K562 (cell line): ENCODE measurements at regions not wholly inside any gene's neighbourhood (a gene's known extent, or its start where the extent isn't known, plus 50 kb on each side); places are given as distances from the start of the nearest gene placed in this dataset.
A peak's percentile ranks its signal among the peaks of the same experiment; 100 is the strongest.

Experiments used
- CBX5 ChIP-seq: IDR thresholded peaks from 2 replicates; pipeline ENCODE4 v1.6.1; 2014; ENCODE audit warnings: low read depth, borderline replicate concordance
- DPF2 ChIP-seq: fragments of 450-650 bp; IDR thresholded peaks from 2 replicates; pipeline ENCODE4 v1.6.1; 2016
- NCOA1 ChIP-seq: fragments of 450-650 bp; IDR thresholded peaks from 2 replicates; pipeline ENCODE4 v1.6.1; 2016; ENCODE audit warnings: low read depth
- YY1 ChIP-seq, 3 experiments: IDR thresholded peaks; 2 replicates each; pipeline ENCODE4 v1.6.1; 2011; ENCODE audit warnings: low read length in 2 of 3, mild to moderate bottlenecking in 2 of 3, moderate library complexity in 2 of 3, borderline replicate concordance in 1 of 3, control low read depth in 1 of 3, low read depth in 1 of 3; ENCODE audit not compliant: insufficient read depth in 3 of 3, insufficient replicate concordance in 2 of 3, control insufficient read depth in 1 of 3, insufficient read length in 1 of 3; ENCODE audit errors: extremely low read depth in 1 of 3
- TF ChIP-seq, protein P1 (sequence below): sonication (generic); formaldehyde crosslinking; IDR thresholded peaks from 2 replicates; pipeline ENCODE4 v1.8.1; 2022; ENCODE audit warnings: missing genetic modification reagents
- TF ChIP-seq, protein P2 (sequence below), 2 experiments: fragments of 450-650 bp in 1 of 2; sonication (generic) in 1 of 2; formaldehyde crosslinking in 1 of 2; IDR thresholded peaks in 1 of 2; conservative IDR thresholded peaks in 1 of 2; 2 replicates each; pipeline versions ENCODE4 v1.6.1 to v1.8.1; 2016 to 2023; ENCODE audit warnings: mild to moderate bottlenecking in 2 of 2, moderate library complexity in 2 of 2, inconsistent platforms in 1 of 2, missing genetic modification reagents in 1 of 2
- TF ChIP-seq, protein P3 (sequence below), 3 experiments: IDR thresholded peaks in 2 of 3; conservative IDR thresholded peaks in 1 of 3; 2 replicates each; pipeline ENCODE4 v1.5.1; 2011 to 2012; ENCODE audit warnings: low read length in 3 of 3, mild to moderate bottlenecking in 3 of 3, control low read depth in 2 of 3, improper control_type of control experiment in 1 of 3, inconsistent platforms in 1 of 3, low read depth in 1 of 3, mixed read lengths in 1 of 3, moderate library complexity in 1 of 3; ENCODE audit not compliant: insufficient read depth in 2 of 3
- TF ChIP-seq, protein P4 (sequence below): fragments of 250-450 bp; sonication (Bioruptor Pico); IDR thresholded peaks from 2 replicates; pipeline ENCODE4 v1.4.0; 2020; ENCODE audit warnings: mild to moderate bottlenecking
- TF ChIP-seq, protein P5 (sequence below): sonication (generic); formaldehyde crosslinking; IDR thresholded peaks from 2 replicates; pipeline ENCODE4 v1.8.0; 2022; ENCODE audit warnings: missing genetic modification reagents, mild to moderate bottlenecking, borderline replicate concordance

DNA sequence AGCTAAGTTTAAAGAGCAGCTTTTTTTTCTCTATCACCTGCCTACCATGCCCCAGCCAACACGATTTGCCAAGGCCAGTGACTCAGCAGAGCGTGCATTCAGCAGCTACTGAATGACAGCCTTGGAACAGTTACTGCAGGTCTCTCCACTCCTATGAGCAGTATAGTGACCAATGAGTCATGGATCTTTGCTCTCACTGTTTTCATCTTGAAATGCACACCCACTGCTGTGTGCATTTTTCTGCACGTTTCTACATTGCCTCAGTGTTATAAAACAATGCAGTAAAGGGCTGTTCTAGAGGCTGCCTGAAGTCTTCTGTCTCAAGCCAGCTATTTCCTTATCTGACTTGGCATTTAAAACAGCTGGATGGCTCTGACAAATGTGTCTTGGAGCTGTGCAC, 66.0 kb upstream of the C4orf54 start:
- TF ChIP-seq, protein P1, sequence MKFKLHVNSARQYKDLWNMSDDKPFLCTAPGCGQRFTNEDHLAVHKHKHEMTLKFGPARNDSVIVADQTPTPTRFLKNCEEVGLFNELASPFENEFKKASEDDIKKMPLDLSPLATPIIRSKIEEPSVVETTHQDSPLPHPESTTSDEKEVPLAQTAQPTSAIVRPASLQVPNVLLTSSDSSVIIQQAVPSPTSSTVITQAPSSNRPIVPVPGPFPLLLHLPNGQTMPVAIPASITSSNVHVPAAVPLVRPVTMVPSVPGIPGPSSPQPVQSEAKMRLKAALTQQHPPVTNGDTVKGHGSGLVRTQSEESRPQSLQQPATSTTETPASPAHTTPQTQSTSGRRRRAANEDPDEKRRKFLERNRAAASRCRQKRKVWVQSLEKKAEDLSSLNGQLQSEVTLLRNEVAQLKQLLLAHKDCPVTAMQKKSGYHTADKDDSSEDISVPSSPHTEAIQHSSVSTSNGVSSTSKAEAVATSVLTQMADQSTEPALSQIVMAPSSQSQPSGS (CRISPR knock-in tag), result no peak
- TF ChIP-seq, protein P2, sequence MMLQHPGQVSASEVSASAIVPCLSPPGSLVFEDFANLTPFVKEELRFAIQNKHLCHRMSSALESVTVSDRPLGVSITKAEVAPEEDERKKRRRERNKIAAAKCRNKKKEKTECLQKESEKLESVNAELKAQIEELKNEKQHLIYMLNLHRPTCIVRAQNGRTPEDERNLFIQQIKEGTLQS (IDR thresholded peaks at IDR 0.05), result peak; percentile 86
- TF ChIP-seq, protein P2 (CRISPR knock-in tag; conservative IDR thresholded peaks at IDR 0.05), result no peak
- TF ChIP-seq YY1 (IDR thresholded peaks at IDR 0.05; ENCODE audit: borderline replicate concordance in 1 of 3, control insufficient read depth in 1 of 3, extremely low read depth in 1 of 3, insufficient read depth in 3 of 3, insufficient read length in 1 of 3, insufficient replicate concordance in 2 of 3, low read depth in 1 of 3, low read length in 2 of 3), result no peak
- TF ChIP-seq, protein P3, sequence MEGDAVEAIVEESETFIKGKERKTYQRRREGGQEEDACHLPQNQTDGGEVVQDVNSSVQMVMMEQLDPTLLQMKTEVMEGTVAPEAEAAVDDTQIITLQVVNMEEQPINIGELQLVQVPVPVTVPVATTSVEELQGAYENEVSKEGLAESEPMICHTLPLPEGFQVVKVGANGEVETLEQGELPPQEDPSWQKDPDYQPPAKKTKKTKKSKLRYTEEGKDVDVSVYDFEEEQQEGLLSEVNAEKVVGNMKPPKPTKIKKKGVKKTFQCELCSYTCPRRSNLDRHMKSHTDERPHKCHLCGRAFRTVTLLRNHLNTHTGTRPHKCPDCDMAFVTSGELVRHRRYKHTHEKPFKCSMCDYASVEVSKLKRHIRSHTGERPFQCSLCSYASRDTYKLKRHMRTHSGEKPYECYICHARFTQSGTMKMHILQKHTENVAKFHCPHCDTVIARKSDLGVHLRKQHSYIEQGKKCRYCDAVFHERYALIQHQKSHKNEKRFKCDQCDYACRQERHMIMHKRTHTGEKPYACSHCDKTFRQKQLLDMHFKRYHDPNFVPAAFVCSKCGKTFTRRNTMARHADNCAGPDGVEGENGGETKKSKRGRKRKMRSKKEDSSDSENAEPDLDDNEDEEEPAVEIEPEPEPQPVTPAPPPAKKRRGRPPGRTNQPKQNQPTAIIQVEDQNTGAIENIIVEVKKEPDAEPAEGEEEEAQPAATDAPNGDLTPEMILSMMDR (IDR thresholded peaks at IDR 0.05 in 2 of 3, conservative IDR thresholded peaks at IDR 0.05 in 1 of 3; ENCODE audit: insufficient read depth in 2 of 3, low read depth in 1 of 3, low read length in 3 of 3), result no peak
- TF ChIP-seq, protein P4, sequence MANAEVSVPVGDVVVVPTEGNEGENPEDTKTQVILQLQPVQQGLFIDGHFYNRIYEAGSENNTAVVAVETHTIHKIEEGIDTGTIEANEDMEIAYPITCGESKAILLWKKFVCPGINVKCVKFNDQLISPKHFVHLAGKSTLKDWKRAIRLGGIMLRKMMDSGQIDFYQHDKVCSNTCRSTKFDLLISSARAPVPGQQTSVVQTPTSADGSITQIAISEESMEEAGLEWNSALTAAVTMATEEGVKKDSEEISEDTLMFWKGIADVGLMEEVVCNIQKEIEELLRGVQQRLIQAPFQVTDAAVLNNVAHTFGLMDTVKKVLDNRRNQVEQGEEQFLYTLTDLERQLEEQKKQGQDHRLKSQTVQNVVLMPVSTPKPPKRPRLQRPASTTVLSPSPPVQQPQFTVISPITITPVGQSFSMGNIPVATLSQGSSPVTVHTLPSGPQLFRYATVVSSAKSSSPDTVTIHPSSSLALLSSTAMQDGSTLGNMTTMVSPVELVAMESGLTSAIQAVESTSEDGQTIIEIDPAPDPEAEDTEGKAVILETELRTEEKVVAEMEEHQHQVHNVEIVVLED (CRISPR knock-in tag), result no peak
- TF ChIP-seq, protein P5, sequence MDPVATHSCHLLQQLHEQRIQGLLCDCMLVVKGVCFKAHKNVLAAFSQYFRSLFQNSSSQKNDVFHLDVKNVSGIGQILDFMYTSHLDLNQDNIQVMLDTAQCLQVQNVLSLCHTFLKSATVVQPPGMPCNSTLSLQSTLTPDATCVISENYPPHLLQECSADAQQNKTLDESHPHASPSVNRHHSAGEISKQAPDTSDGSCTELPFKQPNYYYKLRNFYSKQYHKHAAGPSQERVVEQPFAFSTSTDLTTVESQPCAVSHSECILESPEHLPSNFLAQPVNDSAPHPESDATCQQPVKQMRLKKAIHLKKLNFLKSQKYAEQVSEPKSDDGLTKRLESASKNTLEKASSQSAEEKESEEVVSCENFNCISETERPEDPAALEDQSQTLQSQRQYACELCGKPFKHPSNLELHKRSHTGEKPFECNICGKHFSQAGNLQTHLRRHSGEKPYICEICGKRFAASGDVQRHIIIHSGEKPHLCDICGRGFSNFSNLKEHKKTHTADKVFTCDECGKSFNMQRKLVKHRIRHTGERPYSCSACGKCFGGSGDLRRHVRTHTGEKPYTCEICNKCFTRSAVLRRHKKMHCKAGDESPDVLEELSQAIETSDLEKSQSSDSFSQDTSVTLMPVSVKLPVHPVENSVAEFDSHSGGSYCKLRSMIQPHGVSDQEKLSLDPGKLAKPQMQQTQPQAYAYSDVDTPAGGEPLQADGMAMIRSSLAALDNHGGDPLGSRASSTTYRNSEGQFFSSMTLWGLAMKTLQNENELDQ (CRISPR knock-in tag), result no peak
- no peak for TF ChIP-seq NCOA1
- TF ChIP-seq DPF2, result peak; percentile 81
- TF ChIP-seq CBX5, result no peak
